ENCODE measurements at regions not wholly inside any gene's neighbourhood (a gene's known extent, or its start where the extent isn't known, plus 50 kb on each side); places are given as distances from the start of the nearest gene placed in this dataset.

DNA sequence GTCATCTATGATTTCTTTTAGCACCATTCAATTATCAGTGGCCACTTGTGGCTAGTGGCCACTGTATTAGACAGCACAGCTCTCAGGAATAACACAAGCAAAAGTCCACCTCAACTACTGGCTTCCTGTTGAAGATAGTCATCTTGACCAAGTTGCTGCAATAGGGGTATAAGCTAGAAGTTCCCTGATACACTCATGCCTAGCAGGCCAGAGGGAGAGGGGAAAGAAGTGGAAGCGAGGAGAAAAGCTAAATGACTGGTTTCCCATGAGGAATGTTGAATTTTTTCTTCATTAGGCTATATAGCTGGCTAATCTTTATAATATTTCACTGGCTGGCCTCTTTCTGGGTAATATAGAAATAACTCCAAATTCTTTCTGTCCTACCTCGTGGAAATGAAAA lies 327.5 kb upstream of the MEOX2 start:
- TF ChIP-seq POLR2A (IDR thresholded peaks at IDR 0.05; ENCODE audit: low read length) (no peak), GATA1 (IDR thresholded peaks at IDR 0.05; ENCODE audit: low read depth, low read length) (no peak)
